ENCODE measurements at regions not wholly inside any gene's neighbourhood (a gene's known extent, or its start where the extent isn't known, plus 50 kb on each side); places are given as distances from the start of the nearest gene placed in this dataset.

- peak overlapping the region; percentile 28 for H3K4me3 ChIP-seq (ENCODE audit: low read depth, low read length, poor library complexity, severe bottlenecking)
- ChIA-PET POLR2A (interaction anchor here (2.8 kb wide), 1 partner anchor 11 kb away, joined by 8 read pairs; no protein-coding TSS in a partner anchor), CTCF (ENCODE audit: unreplicated experiment) (no interaction called here)
- H3K79me2 ChIP-seq (ENCODE audit: insufficient read depth, low read depth, low read length) = no peaks in the 10 kb centered on the region
- peak overlapping the region; percentile 37; the same call in 1 of the 2 replicates for H2AFZ ChIP-seq (ENCODE audit: low read length)
- H3K9me2 ChIP-seq (ENCODE audit: insufficient read depth, low read length) = no peaks in the 10 kb centered on the region
- H3K9me3 ChIP-seq (ENCODE audit: low read length) = no peaks in the 10 kb centered on the region; the same call in 1 of the 2 replicates
- BruUV-seq (replicated peaks) = no TSS peak
- no peaks in the 10 kb centered on the region for H3K36me3 ChIP-seq (ENCODE audit: insufficient read depth, low read length)
- H3K4me1 ChIP-seq (ENCODE audit: insufficient read depth, low read length, poor library complexity, severe bottlenecking) = peaks cover 94% of the 10 kb centered on the region
- H3K27ac ChIP-seq (ENCODE audit: low read depth, low read length, poor library complexity, severe bottlenecking) = peak overlapping the region; percentile 62
- no peak for TF ChIP-seq EZH2phosphoT487 (IDR thresholded peaks at IDR 0.05; ENCODE audit: borderline replicate concordance, low read depth, low read length)
- TF ChIP-seq CTCF (conservative IDR thresholded peaks at IDR 0.05; ENCODE audit: low read length) = no peak
- peak; percentile 44 for DNase-seq (ENCODE audit: low spot score)
- intact Hi-C loops (cut with micrococcal nuclease; ENCODE audit: unreplicated experiment) = no loop called here
- H4K20me1 ChIP-seq (ENCODE audit: insufficient read depth, low read length) = no peaks in the 10 kb centered on the region
- peak overlapping the region; percentile 67 for H3K4me2 ChIP-seq (ENCODE audit: low read length)
Observed at GRCh38 chr9:124205686-124206352, 51.9 kb upstream of the NEK6 start.

- H3K9me2 ChIP-seq (ENCODE audit: insufficient read depth, low read length) = no peaks in the 10 kb centered on the region
- POLR2A ChIA-PET = interaction anchor here (2.8 kb wide), 1 partner anchor 11 kb away, joined by 8 read pairs; no protein-coding TSS in a partner anchor
- H3K4me3 ChIP-seq (ENCODE audit: low read depth, low read length, poor library complexity, severe bottlenecking) = peak overlapping the region; percentile 28
- H2AFZ ChIP-seq (ENCODE audit: low read length) = peak overlapping the region; percentile 37; the same call in 1 of the 2 replicates
- no peaks in the 10 kb centered on the region; the same call in 1 of the 2 replicates for H3K9me3 ChIP-seq (ENCODE audit: low read length)
- no TSS peak for BruUV-seq (replicated peaks)
- CTCF ChIA-PET (ENCODE audit: unreplicated experiment) = interaction anchor here (1.2 kb wide), 1 partner anchor 9 kb away, joined by 4 read pairs; no protein-coding TSS in a partner anchor
- intact Hi-C loops (cut with micrococcal nuclease; ENCODE audit: unreplicated experiment) = no loop called here
- no peaks in the 10 kb centered on the region for H3K79me2 ChIP-seq (ENCODE audit: insufficient read depth, low read depth, low read length)
- TF ChIP-seq CTCF (conservative IDR thresholded peaks at IDR 0.05; ENCODE audit: low read length) (no peak), EZH2phosphoT487 (IDR thresholded peaks at IDR 0.05; ENCODE audit: borderline replicate concordance, low read depth, low read length) (no peak)
- no peaks in the 10 kb centered on the region for H3K36me3 ChIP-seq (ENCODE audit: insufficient read depth, low read length)
- H3K4me1 ChIP-seq (ENCODE audit: insufficient read depth, low read length, poor library complexity, severe bottlenecking) = peaks cover 94% of the 10 kb centered on the region
- H3K27ac ChIP-seq (ENCODE audit: low read depth, low read length, poor library complexity, severe bottlenecking) = peak overlapping the region; percentile 62
- peak; percentile 82 for DNase-seq (ENCODE audit: low spot score)
- H4K20me1 ChIP-seq (ENCODE audit: insufficient read depth, low read length) = no peaks in the 10 kb centered on the region
- H3K4me2 ChIP-seq (ENCODE audit: low read length) = peak overlapping the region; percentile 67
Observed at GRCh38 chr9:124206391-124206790, 51.4 kb upstream of the NEK6 start.

Measured in OCI-LY7 (cell line).